ENCODE measurements at regions not wholly inside any gene's neighbourhood (a gene's known extent, or its start where the extent isn't known, plus 50 kb on each side); places are given as distances from the start of the nearest gene placed in this dataset.

GRCh38 chr13:110813646-110814624, 100.4 kb downstream of the ING1 start:
- DNase-seq (ENCODE audit: low read depth, low spot score) = no peak
- H3K9ac ChIP-seq (ENCODE audit: low read length) = no peak overlapping the region
- no peaks in the 10 kb centered on the region for H3K9me2 ChIP-seq (ENCODE audit: insufficient read depth)
- no peaks in the 10 kb centered on the region for H3K27me3 ChIP-seq (ENCODE audit: insufficient read depth, low read length)
- no peaks in the 10 kb centered on the region for H3K4me1 ChIP-seq (ENCODE audit: control insufficient read depth in 1 of 2, insufficient read depth in 2 of 2, low read length in 2 of 2)
- RAD21 ChIA-PET (ENCODE audit: low non-redundant PET in 1 of 2, low total read pairs in 2 of 2, uncharacterized antibody in 2 of 2, unreplicated experiment in 2 of 2) = no interaction called here
- no peak overlapping the region for H3K27ac ChIP-seq (ENCODE audit: low read depth, low read length)
- H2AFZ ChIP-seq (ENCODE audit: low read depth, low read length, poor library complexity, severe bottlenecking) = no peak overlapping the region
- ATAC-seq = peak; percentile 72
- intact Hi-C loops (cut with micrococcal nuclease) = no loop called here
- H3K36me3 ChIP-seq (ENCODE audit: control insufficient read depth in 1 of 2, insufficient read depth in 2 of 2, low read length in 2 of 2) = no peaks in the 10 kb centered on the region
- H3K4me3 ChIP-seq (replicated peaks in 1 of 2; ENCODE audit: low read depth in 1 of 2, low read length in 2 of 2) = no peak overlapping the region
- H3K4me2 ChIP-seq (ENCODE audit: low read length) = no peak overlapping the region
- H3K79me2 ChIP-seq (ENCODE audit: insufficient read depth, low read length) = no peaks in the 10 kb centered on the region
- no peak for TF ChIP-seq REST (IDR thresholded peaks at IDR 0.05; ENCODE audit: low read depth)
- TF ChIP-seq, protein P1, sequence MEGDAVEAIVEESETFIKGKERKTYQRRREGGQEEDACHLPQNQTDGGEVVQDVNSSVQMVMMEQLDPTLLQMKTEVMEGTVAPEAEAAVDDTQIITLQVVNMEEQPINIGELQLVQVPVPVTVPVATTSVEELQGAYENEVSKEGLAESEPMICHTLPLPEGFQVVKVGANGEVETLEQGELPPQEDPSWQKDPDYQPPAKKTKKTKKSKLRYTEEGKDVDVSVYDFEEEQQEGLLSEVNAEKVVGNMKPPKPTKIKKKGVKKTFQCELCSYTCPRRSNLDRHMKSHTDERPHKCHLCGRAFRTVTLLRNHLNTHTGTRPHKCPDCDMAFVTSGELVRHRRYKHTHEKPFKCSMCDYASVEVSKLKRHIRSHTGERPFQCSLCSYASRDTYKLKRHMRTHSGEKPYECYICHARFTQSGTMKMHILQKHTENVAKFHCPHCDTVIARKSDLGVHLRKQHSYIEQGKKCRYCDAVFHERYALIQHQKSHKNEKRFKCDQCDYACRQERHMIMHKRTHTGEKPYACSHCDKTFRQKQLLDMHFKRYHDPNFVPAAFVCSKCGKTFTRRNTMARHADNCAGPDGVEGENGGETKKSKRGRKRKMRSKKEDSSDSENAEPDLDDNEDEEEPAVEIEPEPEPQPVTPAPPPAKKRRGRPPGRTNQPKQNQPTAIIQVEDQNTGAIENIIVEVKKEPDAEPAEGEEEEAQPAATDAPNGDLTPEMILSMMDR (IDR thresholded peaks at IDR 0.05 in 2 of 3, conservative IDR thresholded peaks at IDR 0.05 in 1 of 3; ENCODE audit: borderline replicate concordance in 1 of 3, insufficient read depth in 1 of 3, low read depth in 2 of 3, low read length in 2 of 3) = peak; percentile 19 to 44 (median 41); a peak in 2 of 6 replicates
- TF ChIP-seq SIN3A (IDR thresholded peaks at IDR 0.05; ENCODE audit: low read depth) = no peak
- TF ChIP-seq RAD21 (IDR thresholded peaks at IDR 0.05; ENCODE audit: low read depth) = peak; percentile 59
- no peak for TF ChIP-seq SP1 (IDR thresholded peaks at IDR 0.05; ENCODE audit: low read depth)
- no peak for TF ChIP-seq MAX (IDR thresholded peaks at IDR 0.05)
- no peak for TF ChIP-seq ZNF274 (IDR thresholded peaks at IDR 0.05; ENCODE audit: low read depth, low read length)
- no peak for TF ChIP-seq EGR1 (IDR thresholded peaks at IDR 0.05; ENCODE audit: low read depth)
- no peak for TF ChIP-seq CBX3 (IDR thresholded peaks at IDR 0.05; ENCODE audit: low read depth)
- BruUV-seq (replicated peaks) = no TSS peak
- POLR2A ChIA-PET = no interaction called here
- H3K9me3 ChIP-seq (ENCODE audit: control insufficient read depth in 1 of 2, insufficient read depth in 1 of 2, low read depth in 1 of 2, low read length in 2 of 2) = no peaks in the 10 kb centered on the region
- H4K20me1 ChIP-seq (ENCODE audit: insufficient read depth) = no peaks in the 10 kb centered on the region
- CTCF ChIA-PET = no interaction called here
